Endothelial cell of umbilical vein (primary cell): ENCODE measurements at regions not wholly inside any gene's neighbourhood (a gene's known extent, or its start where the extent isn't known, plus 50 kb on each side); places are given as distances from the start of the nearest gene placed in this dataset.

ENCODE experiments used
- BruUV-seq: library from RNA; stranded (reverse); fragments of 400-500 nt; replicated peaks from 2 replicates; lab custom pipeline; 2021; lab: Mats Ljungman, UMichigan
- CTCF ChIA-PET: fragments of 300-600, 350-600 bp; sonication (Branson Sonifier 250); formaldehyde crosslinking; loops from one replicate; lab custom pipeline; 2021; ENCODE audit warnings: antibody characterized with exemption, inconsistent platforms; lab: Charles Lee
- POLR2A ChIA-PET: fragments of 300-600, 350-600 bp; sonication (Branson Sonifier 250); formaldehyde crosslinking; loops from one replicate; lab custom pipeline; 2021; ENCODE audit warnings: antibody characterized with exemption, inconsistent platforms; lab: Charles Lee
- DNase-seq: peaks from one replicate; pipeline ENCODE4 v3.0.0-alpha.2; 2011; ENCODE audit warnings: low read depth, low spot score
- FAIRE-seq: peaks from 2 replicates; lab custom pipeline; 2011; peaks lifted over from hg19 to GRCh38; lab: Jason Lieb, UNC
- H2AFZ ChIP-seq: 2 replicates; pipeline ENCODE4 v1.6.0; 2012; ENCODE audit warnings: low read depth, low read length, control low read depth, inconsistent platforms
- H3K27ac ChIP-seq: 2 replicates; pipeline ENCODE4 v1.5.1; 2011; ENCODE audit warnings: low read depth, mild to moderate bottlenecking, control low read depth, low read length, moderate library complexity; ENCODE audit not compliant: insufficient read depth
- H3K27me3 ChIP-seq, 2 experiments: 2 replicates each; pipeline versions ENCODE4 v1.6.0 to v1.6.1; 2011; ENCODE audit warnings: low read length in 2 of 2, mixed read lengths in 1 of 2; ENCODE audit not compliant: control insufficient read depth in 2 of 2, insufficient read depth in 2 of 2
- H3K36me3 ChIP-seq, 2 experiments: 2 replicates in 1 of 2; 3 replicates in 1 of 2; pipeline ENCODE4 v1.5.1; 2011; ENCODE audit warnings: low read length in 2 of 2, mild to moderate bottlenecking in 1 of 2, moderate library complexity in 1 of 2; ENCODE audit not compliant: control insufficient read depth in 2 of 2, insufficient read depth in 2 of 2; ENCODE audit errors: extremely low read depth in 1 of 2
- H3K4me1 ChIP-seq: 3 replicates; pipeline ENCODE4 v1.5.1; 2011; ENCODE audit warnings: mild to moderate bottlenecking, low read length; ENCODE audit not compliant: control insufficient read depth, insufficient read depth; ENCODE audit errors: extremely low read depth
- H3K4me2 ChIP-seq: 2 replicates; pipeline ENCODE4 v1.6.1; 2011; ENCODE audit warnings: low read length, control low read depth, mixed read lengths; ENCODE audit not compliant: insufficient read depth
- H3K4me3 ChIP-seq, 3 experiments: fragments of 200-600 bp in 1 of 3; sonication (generic), shearing (Covaris generic) in 1 of 3; replicated peaks in 1 of 3; 2 replicates each; pipeline ENCODE4 v1.5.1; 2011 to 2016; ENCODE audit warnings: control low read depth in 3 of 3, low read length in 3 of 3, mild to moderate bottlenecking in 2 of 3, inconsistent platforms in 1 of 3, low read depth in 1 of 3, moderate library complexity in 1 of 3; ENCODE audit not compliant: insufficient read depth in 1 of 3
- H3K79me2 ChIP-seq: 2 replicates; pipeline ENCODE4 v1.6.0; 2012; ENCODE audit warnings: low read length, inconsistent platforms; ENCODE audit not compliant: control insufficient read depth, insufficient read depth
- H3K9ac ChIP-seq: replicated peaks from 2 replicates; pipeline ENCODE3; 2011; ENCODE audit warnings: low read length, control low read depth; ENCODE audit not compliant: insufficient read depth; ENCODE audit errors: extremely low read depth
- H3K9me1 ChIP-seq: replicated peaks from 3 replicates; pipeline ENCODE4 v1.6.0; 2011; ENCODE audit warnings: mild to moderate bottlenecking, low read length; ENCODE audit not compliant: control insufficient read depth, insufficient read depth; ENCODE audit errors: extremely low read depth
- H3K9me3 ChIP-seq: replicated peaks from 2 replicates; pipeline ENCODE4 v1.5.1; 2012; ENCODE audit warnings: low read length, inconsistent platforms; ENCODE audit not compliant: control insufficient read depth, insufficient read depth
- H4K20me1 ChIP-seq: replicated peaks from 2 replicates; pipeline ENCODE3; 2011; ENCODE audit warnings: mild to moderate bottlenecking, low read length; ENCODE audit not compliant: control insufficient read depth, insufficient read depth; ENCODE audit errors: extremely low read depth
- CTCF ChIP-seq, 2 donors: IDR thresholded peaks; 1 replicate in 1 of 2; 2 replicates in 1 of 2; pipeline ENCODE4 v1.5.1; 2011; ENCODE audit warnings: low read length in 2 of 2, mild to moderate bottlenecking in 2 of 2, moderate library complexity in 2 of 2, control low read depth in 1 of 2, inconsistent platforms in 1 of 2, low read depth in 1 of 2; ENCODE audit not compliant: insufficient read depth in 1 of 2; ENCODE audit errors: extremely low read depth in 1 of 2
- EZH2 ChIP-seq: IDR thresholded peaks from 2 replicates; pipeline ENCODE4 v1.6.1; 2012; ENCODE audit warnings: borderline replicate concordance, low read depth, mild to moderate bottlenecking, moderate library complexity, low read length, inconsistent platforms; ENCODE audit not compliant: severe bottlenecking
- FOS ChIP-seq: IDR thresholded peaks from 2 replicates; pipeline ENCODE4 v1.6.1; 2011; ENCODE audit warnings: mild to moderate bottlenecking, low read length, moderate library complexity, borderline replicate concordance; ENCODE audit not compliant: insufficient read depth
- GATA2 ChIP-seq: IDR thresholded peaks from 2 replicates; pipeline ENCODE4 v1.7.0; 2011; ENCODE audit warnings: low read depth, mild to moderate bottlenecking, moderate library complexity, mixed read lengths, low read length; ENCODE audit not compliant: insufficient read length, insufficient read depth
- JUN ChIP-seq: IDR thresholded peaks from 2 replicates; pipeline ENCODE4 v1.6.1; 2011; ENCODE audit warnings: borderline replicate concordance, low read depth; ENCODE audit not compliant: insufficient read length, insufficient read depth
- MYC ChIP-seq: IDR thresholded peaks from one replicate; pipeline ENCODE4 v1.6.1; 2011; ENCODE audit warnings: mild to moderate bottlenecking, low read depth, low read length
- POLR2A ChIP-seq: IDR thresholded peaks from 2 replicates; pipeline ENCODE4 v1.6.1; 2012; ENCODE audit warnings: low read depth, mild to moderate bottlenecking, control low read depth, low read length
- POLR2AphosphoS5 ChIP-seq: IDR thresholded peaks from 2 replicates; pipeline ENCODE4 v1.6.1; 2012; ENCODE audit warnings: low read depth, mild to moderate bottlenecking, control low read depth, low read length, moderate library complexity; ENCODE audit not compliant: insufficient read depth
- dilution Hi-C: fragments of 300-500 bp; cut with MboI; formaldehyde crosslinking; loops from one replicate; pipeline ENCODE4 v1.15.0; 2019; ENCODE audit warnings: low sequenced_read_pairs; ENCODE audit not compliant: extremely low pct_ligation_motif_present
- intact Hi-C: fragments of 100-400 bp; cut with micrococcal nuclease; formaldehyde crosslinking; loops from one replicate; pipeline ENCODE4 v1.10.0; 2022
- TF ChIP-seq, protein P1 (sequence below): IDR thresholded peaks from 2 replicates; pipeline ENCODE4 v1.6.1; 2011; ENCODE audit not compliant: insufficient read depth, insufficient read length

DNA sequence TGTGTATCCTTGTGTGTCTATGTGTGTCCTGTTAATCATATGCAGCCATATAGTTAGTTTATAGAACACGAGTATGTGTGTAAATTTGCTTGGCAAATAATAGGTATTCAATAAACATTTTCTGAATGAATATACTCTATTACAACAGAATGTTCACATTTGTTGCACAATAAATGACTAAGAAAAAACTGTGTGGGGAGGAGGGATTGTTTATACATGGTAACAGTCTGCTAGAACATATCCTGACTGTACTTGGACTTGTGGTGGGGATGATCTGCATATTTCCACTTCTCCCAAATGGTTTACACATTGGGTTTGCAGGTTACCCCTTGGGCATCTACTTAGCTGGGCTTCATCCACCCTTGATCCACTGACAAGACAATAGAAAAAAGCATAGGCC lies 194.6 kb downstream of the INSC start:
- no TSS peak for BruUV-seq
- Histone ChIP-seq H3K36me3 (no peaks in the 10 kb centered on the region), H3K79me2 (no peaks in the 10 kb centered on the region), H3K27me3 (no peaks in the 10 kb centered on the region), H3K4me2 (no peak overlapping the region), H3K9me1 (no peaks in the 10 kb centered on the region), H3K9ac (no peak overlapping the region), H3K9me3 (no peaks in the 10 kb centered on the region), H4K20me1 (no peaks in the 10 kb centered on the region), H3K4me3 (no peak overlapping the region), H3K4me1 (no peaks in the 10 kb centered on the region), H3K27ac (no peak overlapping the region), H2AFZ (no peak overlapping the region)
- TF ChIP-seq CTCF (IDR thresholded peaks at IDR 0.05; ENCODE audit: extremely low read depth in 1 of 2, insufficient read depth in 1 of 2, low read depth in 1 of 2, low read length in 2 of 2) (no peak), FOS (no peak), JUN (no peak), GATA2 (no peak), POLR2A (no peak), POLR2AphosphoS5 (no peak), EZH2 (no peak), MYC (no peak)
- TF ChIP-seq, protein P1, sequence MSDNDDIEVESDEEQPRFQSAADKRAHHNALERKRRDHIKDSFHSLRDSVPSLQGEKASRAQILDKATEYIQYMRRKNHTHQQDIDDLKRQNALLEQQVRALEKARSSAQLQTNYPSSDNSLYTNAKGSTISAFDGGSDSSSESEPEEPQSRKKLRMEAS = no peak
- intact Hi-C loops (no loop called here), dilution Hi-C loops (no loop called here)
- DNase-seq (no peak), FAIRE-seq (no peak)
- ChIA-PET POLR2A (no interaction called here), CTCF (no interaction called here)
